Mucosa of rectum (tissue), 2 donors: ENCODE measurements at regions not wholly inside any gene's neighbourhood (a gene's known extent, or its start where the extent isn't known, plus 50 kb on each side); places are given as distances from the start of the nearest gene placed in this dataset.

ENCODE experiments used
- H3K27ac ChIP-seq, 2 donors: one replicate each; pipeline ENCODE4 v1.7.0; 2013; ENCODE audit warnings: inconsistent platforms in 2 of 2, low read depth in 2 of 2, low read length in 2 of 2
- H3K27me3 ChIP-seq, 2 donors: one replicate each; pipeline ENCODE4 v1.7.0; 2013; ENCODE audit warnings: low read length in 2 of 2; ENCODE audit not compliant: control insufficient read depth in 2 of 2, insufficient read depth in 2 of 2
- H3K36me3 ChIP-seq, 2 donors: one replicate each; pipeline ENCODE4 v1.7.0; 2013; ENCODE audit warnings: low read length in 2 of 2; ENCODE audit not compliant: control insufficient read depth in 2 of 2, insufficient read depth in 2 of 2
- H3K4me1 ChIP-seq, 2 donors: one replicate each; pipeline ENCODE4 v1.7.0; 2013; ENCODE audit warnings: low read length in 2 of 2, mild to moderate bottlenecking in 1 of 2; ENCODE audit not compliant: control insufficient read depth in 2 of 2, insufficient read depth in 2 of 2
- H3K4me3 ChIP-seq, 2 donors: one replicate each; pipeline ENCODE4 v1.7.0; 2013; ENCODE audit warnings: low read length in 2 of 2
- H3K9ac ChIP-seq, 2 donors: one replicate each; pipeline ENCODE4 v1.7.0; 2013; ENCODE audit warnings: low read length in 2 of 2, low read depth in 1 of 2, mild to moderate bottlenecking in 1 of 2
- H3K9me3 ChIP-seq, 2 donors: one replicate each; pipeline ENCODE4 v1.7.0; 2013; ENCODE audit warnings: low read length in 2 of 2; ENCODE audit not compliant: control insufficient read depth in 2 of 2
- donor health status: healthy.
- donor health status: Normal muscosa, but diverticular disease.

- Histone ChIP-seq H3K4me3 (no peak overlapping the region), H3K4me1 (peaks cover 0 to 2% of the 10 kb centered on the region in 2 donors), H3K36me3 (no peaks in the 10 kb centered on the region)
Measured at GRCh38 chr2:102078773-102079172, 63.8 kb upstream of the IL1R1 start.

GRCh38 chr2:102080451-102081242 is 61.9 kb upstream of the IL1R1 start:
- no peak overlapping the region for H3K9ac ChIP-seq
- peaks cover 0 to 2% of the 10 kb centered on the region in 2 donors for H3K4me1 ChIP-seq

More at GRCh38 chr2:102078773-102079172, 63.8 kb upstream of the IL1R1 start:
- no peak overlapping the region for H3K9ac ChIP-seq
- no peaks in the 10 kb centered on the region for H3K9me3 ChIP-seq
- no peaks in the 10 kb centered on the region for H3K27me3 ChIP-seq
- H3K27ac ChIP-seq, result no peak overlapping the region

GRCh38 chr2:102081243-102081522 is 61.4 kb upstream of the IL1R1 start:
- H3K27ac ChIP-seq, result no peak overlapping the region
- no peaks in the 10 kb centered on the region for H3K9me3 ChIP-seq
- H3K4me3 ChIP-seq, result no peak overlapping the region
- no peaks in the 10 kb centered on the region for H3K36me3 ChIP-seq
- peaks cover 0 to 2% of the 10 kb centered on the region in 2 donors for H3K4me1 ChIP-seq
- no peak overlapping the region for H3K9ac ChIP-seq
- H3K27me3 ChIP-seq, result no peaks in the 10 kb centered on the region

More at GRCh38 chr2:102080451-102081242, 61.9 kb upstream of the IL1R1 start:
- Histone ChIP-seq H3K9me3 (no peaks in the 10 kb centered on the region), H3K27ac (no peak overlapping the region), H3K27me3 (no peaks in the 10 kb centered on the region), H3K36me3 (no peaks in the 10 kb centered on the region), H3K4me3 (no peak overlapping the region)

- Histone ChIP-seq H3K9me3 (no peaks in the 10 kb centered on the region), H3K4me1 (peaks cover 0 to 2% of the 10 kb centered on the region in 2 donors), H3K9ac (no peak overlapping the region), H3K4me3 (no peak overlapping the region), H3K27me3 (no peaks in the 10 kb centered on the region), H3K36me3 (no peaks in the 10 kb centered on the region), H3K27ac (no peak overlapping the region)
Measured at GRCh38 chr2:102081606-102082005, 60.9 kb upstream of the IL1R1 start.

GRCh38 chr2:102082571-102083392 is 59.8 kb upstream of the IL1R1 start:
- Histone ChIP-seq H3K4me1 (peaks cover 0 to 2% of the 10 kb centered on the region in 2 donors), H3K27ac (peak overlapping the region; percentile 12 to 52), H3K27me3 (no peaks in the 10 kb centered on the region), H3K36me3 (no peaks in the 10 kb centered on the region), H3K9me3 (no peaks in the 10 kb centered on the region), H3K9ac (no peak overlapping the region), H3K4me3 (peak overlapping the region in 1 of 2 donors; percentile 37)

GRCh38 chr2:102083393-102083703 is 59.2 kb upstream of the IL1R1 start:
- Histone ChIP-seq H3K27me3 (no peaks in the 10 kb centered on the region), H3K4me3 (no peak overlapping the region), H3K27ac (peak overlapping the region in 1 of 2 donors; percentile 52), H3K9ac (no peak overlapping the region), H3K9me3 (no peaks in the 10 kb centered on the region), H3K4me1 (peaks cover 0 to 2% of the 10 kb centered on the region in 2 donors), H3K36me3 (no peaks in the 10 kb centered on the region)

GRCh38 chr2:102084651-102085050 is 57.9 kb upstream of the IL1R1 start:
- Histone ChIP-seq H3K36me3 (no peaks in the 10 kb centered on the region), H3K27me3 (no peaks in the 10 kb centered on the region), H3K9ac (no peak overlapping the region), H3K9me3 (no peaks in the 10 kb centered on the region), H3K27ac (no peak overlapping the region), H3K4me1 (peaks cover 0 to 2% of the 10 kb centered on the region in 2 donors), H3K4me3 (no peak overlapping the region)

GRCh38 chr2:102085238-102085637 is 57.3 kb upstream of the IL1R1 start:
- H3K27ac ChIP-seq, result no peak overlapping the region
- H3K9me3 ChIP-seq, result no peaks in the 10 kb centered on the region
- H3K4me1 ChIP-seq, result peaks cover 0 to 2% of the 10 kb centered on the region in 2 donors
- no peak overlapping the region for H3K9ac ChIP-seq
- no peaks in the 10 kb centered on the region for H3K36me3 ChIP-seq
- no peaks in the 10 kb centered on the region for H3K27me3 ChIP-seq
- H3K4me3 ChIP-seq, result no peak overlapping the region

GRCh38 chr2:102086150-102086872 is 56.2 kb upstream of the IL1R1 start:
- Histone ChIP-seq H3K27me3 (no peaks in the 10 kb centered on the region), H3K9me3 (no peaks in the 10 kb centered on the region), H3K4me3 (no peak overlapping the region), H3K4me1 (peaks cover 0 to 6% of the 10 kb centered on the region in 2 donors), H3K27ac (no peak overlapping the region), H3K36me3 (no peaks in the 10 kb centered on the region), H3K9ac (no peak overlapping the region)

- no peak overlapping the region for H3K9ac ChIP-seq
- no peak overlapping the region for H3K4me3 ChIP-seq
- no peaks in the 10 kb centered on the region for H3K9me3 ChIP-seq
- no peak overlapping the region for H3K27ac ChIP-seq
- peaks cover 0 to 4% of the 10 kb centered on the region in 2 donors for H3K4me1 ChIP-seq
- H3K36me3 ChIP-seq, result no peaks in the 10 kb centered on the region
- no peaks in the 10 kb centered on the region for H3K27me3 ChIP-seq
Measured at GRCh38 chr2:102091121-102091520, 51.4 kb upstream of the IL1R1 start.
